ENCODE measurements at regions not wholly inside any gene's neighbourhood (a gene's known extent, or its start where the extent isn't known, plus 50 kb on each side); places are given as distances from the start of the nearest gene placed in this dataset.
"Not testable (repeated sequence)": the region's sequence is repeated elsewhere in the genome, so short reads cannot be mapped to it uniquely, and the experiment has no call there.

GRCh38 chr1:206297145-206298031 is 94.0 kb downstream of the SRGAP2 start:
- H3K27ac Mint-ChIP-seq (ENCODE audit: low read depth); H3K9me3 Mint-ChIP-seq; H3K4me1 Mint-ChIP-seq; H3K27me3 Mint-ChIP-seq; ATAC-seq (replicated peaks; ENCODE audit: extremely low read depth, poor library complexity, severe bottlenecking); H3K36me3 Mint-ChIP-seq (ENCODE audit: insufficient read depth); H3K4me3 Mint-ChIP-seq; DNase-seq (ENCODE audit: low spot score in 2 of 2): not testable (repeated sequence)

GRCh38 chr1:206298032-206298392 is 94.7 kb downstream of the SRGAP2 start:
- H3K4me1 Mint-ChIP-seq; ATAC-seq (replicated peaks; ENCODE audit: extremely low read depth, poor library complexity, severe bottlenecking); H3K27ac Mint-ChIP-seq (ENCODE audit: low read depth); H3K36me3 Mint-ChIP-seq (ENCODE audit: insufficient read depth); H3K9me3 Mint-ChIP-seq; H3K27me3 Mint-ChIP-seq; DNase-seq (ENCODE audit: low spot score in 2 of 2); H3K4me3 Mint-ChIP-seq: not testable (repeated sequence)

- ATAC-seq (replicated peaks; ENCODE audit: extremely low read depth, poor library complexity, severe bottlenecking); H3K4me1 Mint-ChIP-seq; H3K36me3 Mint-ChIP-seq (ENCODE audit: insufficient read depth): not testable (repeated sequence)
Measured at GRCh38 chr1:206299181-206299791, 95.9 kb downstream of the SRGAP2 start.

DNA sequence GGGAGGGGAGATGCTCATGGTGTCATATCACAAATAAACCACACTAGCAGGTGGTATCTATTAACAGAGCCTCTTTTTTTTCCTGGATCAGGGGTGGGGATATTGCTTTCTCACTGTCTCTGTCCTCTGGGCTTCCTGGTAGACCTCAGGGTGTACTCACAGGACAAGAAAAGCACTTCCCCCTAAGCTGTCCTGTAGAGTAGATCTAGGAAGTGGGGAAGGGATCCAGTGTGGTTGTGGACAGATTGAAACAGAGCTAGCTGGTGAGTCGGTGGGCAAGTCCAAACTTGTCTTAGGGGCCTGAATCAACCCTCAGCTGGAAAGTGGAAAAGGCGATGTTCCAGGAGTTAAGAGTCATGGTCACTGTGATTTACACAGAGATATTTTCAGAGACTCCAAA is 96.6 kb downstream of the SRGAP2 start:
- ATAC-seq (replicated peaks; ENCODE audit: extremely low read depth, poor library complexity, severe bottlenecking); H3K36me3 Mint-ChIP-seq (ENCODE audit: insufficient read depth); H3K4me1 Mint-ChIP-seq; H3K4me3 Mint-ChIP-seq; DNase-seq (ENCODE audit: low spot score in 2 of 2); H3K9me3 Mint-ChIP-seq; H3K27ac Mint-ChIP-seq (ENCODE audit: low read depth); H3K27me3 Mint-ChIP-seq: not testable (repeated sequence)

More at GRCh38 chr1:206299181-206299791, 95.9 kb downstream of the SRGAP2 start:
- not testable (repeated sequence) for H3K9me3 Mint-ChIP-seq; DNase-seq (ENCODE audit: low spot score in 2 of 2); H3K4me3 Mint-ChIP-seq; H3K27me3 Mint-ChIP-seq; H3K27ac Mint-ChIP-seq (ENCODE audit: low read depth)

- DNase-seq (ENCODE audit: low spot score in 2 of 2); H3K27ac Mint-ChIP-seq (ENCODE audit: low read depth); H3K27me3 Mint-ChIP-seq; H3K4me3 Mint-ChIP-seq; ATAC-seq (replicated peaks; ENCODE audit: extremely low read depth, poor library complexity, severe bottlenecking); H3K9me3 Mint-ChIP-seq; H3K36me3 Mint-ChIP-seq (ENCODE audit: insufficient read depth); H3K4me1 Mint-ChIP-seq: not testable (repeated sequence)
Measured at GRCh38 chr1:206302056-206302455, 98.7 kb downstream of the SRGAP2 start.

DNA sequence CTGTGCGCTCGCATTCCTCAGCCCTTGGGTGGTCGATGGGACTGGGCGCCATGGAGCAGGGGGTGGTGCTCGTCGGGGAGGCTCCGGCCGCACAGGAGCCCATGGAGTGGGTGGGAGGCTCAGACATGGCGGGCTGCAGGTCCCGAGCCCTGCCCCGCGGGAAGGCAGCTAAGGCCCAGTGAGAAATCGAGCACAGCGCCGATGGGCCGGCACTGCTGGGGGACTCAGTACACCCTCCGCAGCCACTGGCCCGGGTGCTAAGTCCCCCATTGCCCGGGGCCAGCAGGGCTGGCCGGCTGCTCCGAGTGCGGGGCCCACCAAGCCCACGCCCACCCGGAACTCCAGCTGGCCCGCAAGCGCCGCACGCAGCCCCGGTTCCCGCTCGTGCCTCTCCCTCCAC is 104.1 kb downstream of the SRGAP2 start:
- not testable (repeated sequence) for ATAC-seq (replicated peaks; ENCODE audit: extremely low read depth, poor library complexity, severe bottlenecking); H3K27me3 Mint-ChIP-seq; H3K4me1 Mint-ChIP-seq; H3K27ac Mint-ChIP-seq (ENCODE audit: low read depth); H3K9me3 Mint-ChIP-seq; DNase-seq (ENCODE audit: low spot score in 2 of 2); H3K4me3 Mint-ChIP-seq; H3K36me3 Mint-ChIP-seq (ENCODE audit: insufficient read depth)

DNA sequence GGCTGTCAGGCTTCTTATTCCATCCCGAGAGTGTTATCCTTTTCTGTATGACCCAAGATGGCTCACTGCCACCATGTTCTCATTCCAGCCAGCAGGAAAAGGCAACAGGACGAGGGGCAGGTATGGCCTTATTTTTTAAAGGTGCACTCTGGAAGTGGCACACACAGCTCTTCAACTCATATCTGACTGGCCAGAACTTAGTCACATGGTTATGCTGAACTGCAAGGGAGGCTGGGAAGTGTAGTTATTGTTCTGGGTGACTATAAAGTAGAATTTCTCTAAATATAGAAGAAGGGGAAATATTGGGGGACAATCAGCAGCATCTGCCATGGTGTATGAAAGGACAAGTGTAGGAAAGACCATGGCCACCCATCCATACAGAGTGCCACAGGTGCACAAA is 107.6 kb downstream of the SRGAP2 start:
- H3K4me1 Mint-ChIP-seq; DNase-seq (ENCODE audit: low spot score in 2 of 2); H3K27me3 Mint-ChIP-seq; H3K9me3 Mint-ChIP-seq; ATAC-seq (replicated peaks; ENCODE audit: extremely low read depth, poor library complexity, severe bottlenecking); H3K36me3 Mint-ChIP-seq (ENCODE audit: insufficient read depth); H3K4me3 Mint-ChIP-seq; H3K27ac Mint-ChIP-seq (ENCODE audit: low read depth): not testable (repeated sequence)

- not testable (repeated sequence) for H3K4me3 Mint-ChIP-seq; H3K36me3 Mint-ChIP-seq (ENCODE audit: insufficient read depth); H3K27me3 Mint-ChIP-seq; H3K27ac Mint-ChIP-seq (ENCODE audit: low read depth); DNase-seq (ENCODE audit: low spot score in 2 of 2); ATAC-seq (replicated peaks; ENCODE audit: extremely low read depth, poor library complexity, severe bottlenecking); H3K9me3 Mint-ChIP-seq; H3K4me1 Mint-ChIP-seq
Measured at GRCh38 chr1:206311611-206312273, 108.4 kb downstream of the SRGAP2 start.

DNA sequence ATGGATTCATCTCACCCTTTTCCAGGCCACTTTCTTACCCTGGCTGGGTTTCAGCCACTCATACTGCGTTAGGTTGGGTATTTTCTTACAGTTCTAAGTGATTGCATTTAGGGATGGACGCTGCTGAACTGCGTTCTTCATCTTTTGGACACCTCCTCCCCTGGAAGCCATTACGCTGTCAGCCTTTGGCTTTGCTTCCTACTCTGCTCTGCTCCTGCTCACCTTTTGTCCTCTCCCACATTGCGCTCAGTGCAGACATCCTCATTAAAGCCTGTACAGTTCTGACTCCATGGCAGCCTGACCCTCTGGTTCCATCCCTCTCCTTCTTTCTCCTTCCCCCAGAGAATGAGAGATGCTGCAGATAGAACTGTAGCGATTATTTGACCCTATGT is 108.9 kb downstream of the SRGAP2 start:
- H3K36me3 Mint-ChIP-seq (ENCODE audit: insufficient read depth); H3K4me3 Mint-ChIP-seq; ATAC-seq (replicated peaks; ENCODE audit: extremely low read depth, poor library complexity, severe bottlenecking); H3K9me3 Mint-ChIP-seq; DNase-seq (ENCODE audit: low spot score in 2 of 2); H3K27me3 Mint-ChIP-seq; H3K27ac Mint-ChIP-seq (ENCODE audit: low read depth); H3K4me1 Mint-ChIP-seq: not testable (repeated sequence)

- ATAC-seq (replicated peaks; ENCODE audit: extremely low read depth, poor library complexity, severe bottlenecking); H3K9me3 Mint-ChIP-seq; H3K27ac Mint-ChIP-seq (ENCODE audit: low read depth); H3K27me3 Mint-ChIP-seq; H3K36me3 Mint-ChIP-seq (ENCODE audit: insufficient read depth); H3K4me3 Mint-ChIP-seq; DNase-seq (ENCODE audit: low spot score in 2 of 2); H3K4me1 Mint-ChIP-seq: not testable (repeated sequence)
Measured at GRCh38 chr1:206314951-206315636, 111.8 kb downstream of the SRGAP2 start.

- not testable (repeated sequence) for H3K4me1 Mint-ChIP-seq; H3K36me3 Mint-ChIP-seq (ENCODE audit: insufficient read depth); H3K4me3 Mint-ChIP-seq; H3K9me3 Mint-ChIP-seq; ATAC-seq (replicated peaks; ENCODE audit: extremely low read depth, poor library complexity, severe bottlenecking); H3K27ac Mint-ChIP-seq (ENCODE audit: low read depth); DNase-seq (ENCODE audit: low spot score in 2 of 2); H3K27me3 Mint-ChIP-seq
Measured at GRCh38 chr1:206316901-206317300, 113.6 kb downstream of the SRGAP2 start.

DNA sequence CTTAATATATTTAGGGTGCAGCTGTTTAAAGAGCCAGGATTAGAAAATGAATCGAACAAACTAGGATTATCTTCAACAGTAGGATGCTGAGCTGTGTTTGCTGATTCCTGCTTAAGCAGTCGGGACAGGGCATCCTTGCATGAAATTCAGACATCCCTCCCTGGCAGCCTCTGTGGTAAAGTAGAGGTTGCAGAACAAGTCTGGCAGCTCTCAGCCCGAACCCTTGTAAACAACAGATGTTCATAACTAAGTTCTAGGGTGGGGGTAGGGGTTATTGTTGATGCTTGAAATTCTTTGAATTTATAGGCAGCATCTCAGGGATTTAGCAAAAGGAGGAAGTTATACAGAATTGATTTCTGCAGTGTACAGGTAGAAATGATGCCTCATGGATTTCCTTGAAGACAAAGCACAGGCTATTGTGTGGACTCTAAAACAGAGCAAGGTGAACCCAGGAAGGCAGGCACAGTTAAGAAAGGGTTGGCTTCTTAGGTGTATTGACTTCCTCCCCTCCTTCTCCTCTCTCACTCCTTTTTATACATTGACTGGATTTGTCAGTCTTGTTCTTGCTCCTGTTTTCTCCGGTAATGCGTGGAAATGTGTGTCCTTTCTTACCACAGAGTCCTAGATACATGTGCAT is 114.7 kb downstream of the SRGAP2 start:
- H3K36me3 Mint-ChIP-seq (ENCODE audit: insufficient read depth); ATAC-seq (replicated peaks; ENCODE audit: extremely low read depth, poor library complexity, severe bottlenecking); H3K27ac Mint-ChIP-seq (ENCODE audit: low read depth); H3K4me3 Mint-ChIP-seq; H3K9me3 Mint-ChIP-seq; DNase-seq (ENCODE audit: low spot score in 2 of 2); H3K4me1 Mint-ChIP-seq; H3K27me3 Mint-ChIP-seq: not testable (repeated sequence)

Data from central memory CD8-positive, alpha-beta T cell (primary cell).